PC-3 (cell line): ENCODE measurements at regions not wholly inside any gene's neighbourhood (a gene's known extent, or its start where the extent isn't known, plus 50 kb on each side); places are given as distances from the start of the nearest gene placed in this dataset.

Source experiments
- ATAC-seq: fragments of 200-7000 bp; cut with Tn5 transposase; 2 replicates; pipeline ENCODE4 v1.9.1; 2020; ENCODE audit warnings: mild to moderate bottlenecking, moderate library complexity
- BruUV-seq: library from RNA; stranded (reverse); fragments of 400-500 nt; replicated peaks from 2 replicates; lab custom pipeline; 2021; lab: Mats Ljungman, UMichigan
- CTCF ChIA-PET: fragments of 300-600 bp; sonication (Branson Sonifier 250); formaldehyde crosslinking; loops from one replicate; lab custom pipeline; 2022; ENCODE audit warnings: antibody characterized with exemption; lab: Charles Lee
- POLR2A ChIA-PET: fragments of 300-600 bp; sonication (Branson Sonifier 250); formaldehyde crosslinking; loops from one replicate; lab custom pipeline; 2022; ENCODE audit warnings: antibody characterized with exemption; ENCODE audit not compliant: unreplicated experiment; lab: Charles Lee
- DNase-seq: peaks from one replicate; pipeline ENCODE4 v3.0.0-alpha.2; 2015
- H2AFZ ChIP-seq: fragments of 300-600 bp; sonication (generic); 2 replicates; pipeline ENCODE4 v1.6.0; 2016; ENCODE audit warnings: antibody characterized with exemption, low read length
- H3F3A ChIP-seq: fragments of 300-600 bp; sonication (generic); one replicate; pipeline ENCODE4 v1.6.0; 2017; ENCODE audit warnings: antibody characterized with exemption, low read length, control low read depth, mild to moderate bottlenecking; ENCODE audit not compliant: unreplicated experiment
- H3K27ac ChIP-seq: fragments of 300-600 bp; sonication (generic); 2 replicates; pipeline ENCODE4 v1.5.1; 2016; ENCODE audit warnings: mild to moderate bottlenecking, low read length
- H3K27me3 ChIP-seq: fragments of 300-600 bp; sonication (generic); 2 replicates; pipeline ENCODE4 v1.6.1; 2016; ENCODE audit warnings: low read length, mixed read lengths
- H3K36me3 ChIP-seq: fragments of 300-600 bp; sonication (generic); 2 replicates; pipeline ENCODE4 v1.6.1; 2016; ENCODE audit warnings: low read depth, mixed run types, low read length, mixed read lengths
- H3K4me1 ChIP-seq: fragments of 300-600 bp; sonication (generic); 2 replicates; pipeline ENCODE4 v1.5.1; 2016; ENCODE audit warnings: low read length; ENCODE audit not compliant: insufficient read depth
- H3K4me2 ChIP-seq: fragments of 300-600 bp; sonication (generic); 2 replicates; pipeline ENCODE4 v1.6.0; 2016; ENCODE audit warnings: low read length
- H3K4me3 ChIP-seq: fragments of 300-600 bp; sonication (generic); 2 replicates; pipeline ENCODE4 v1.5.1; 2016; ENCODE audit warnings: mild to moderate bottlenecking, low read length, mixed read lengths
- H3K79me2 ChIP-seq: fragments of 300-600 bp; sonication (generic); 2 replicates; pipeline ENCODE4 v1.6.1; 2017; ENCODE audit warnings: low read length, mixed read lengths
- H3K9ac ChIP-seq: fragments of 300-600 bp; sonication (generic); 2 replicates; pipeline ENCODE4 v1.6.0; 2016; ENCODE audit warnings: mild to moderate bottlenecking, low read length
- H3K9me2 ChIP-seq: fragments of 300-600 bp; sonication (generic); replicated peaks from 2 replicates; pipeline ENCODE4 v1.6.1; 2016; ENCODE audit warnings: mixed run types, low read length, mixed read lengths
- H3K9me3 ChIP-seq: fragments of 300-600 bp; sonication (generic); 2 replicates; pipeline ENCODE4 v1.6.1; 2016; ENCODE audit warnings: low read length, mixed read lengths
- H4K20me1 ChIP-seq: fragments of 300-600 bp; sonication (generic); 2 replicates; pipeline ENCODE4 v1.6.1; 2016; ENCODE audit warnings: low read length, mixed read lengths
- CTCF ChIP-seq: fragments of 300-600 bp; sonication (generic); conservative IDR thresholded peaks from 2 replicates; pipeline ENCODE4 v1.5.1; 2017; ENCODE audit warnings: antibody characterized with exemption, low read depth, mild to moderate bottlenecking, low read length
- EZH2 ChIP-seq: fragments of 300-600 bp; sonication (generic); IDR thresholded peaks from one replicate; pipeline ENCODE4 v1.6.1; 2017; ENCODE audit warnings: antibody characterized with exemption, mild to moderate bottlenecking, low read length; ENCODE audit not compliant: unreplicated experiment
- EZH2phosphoT487 ChIP-seq: fragments of 300-600 bp; sonication (generic); IDR thresholded peaks from 2 replicates; pipeline ENCODE4 v1.6.1; 2018; ENCODE audit warnings: mild to moderate bottlenecking, antibody characterized with exemption, low read length, borderline replicate concordance
- intact Hi-C: fragments of 100-400 bp; cut with micrococcal nuclease; formaldehyde crosslinking; loops from 2 replicates; pipeline ENCODE4 v1.9.0; 2023

DNA sequence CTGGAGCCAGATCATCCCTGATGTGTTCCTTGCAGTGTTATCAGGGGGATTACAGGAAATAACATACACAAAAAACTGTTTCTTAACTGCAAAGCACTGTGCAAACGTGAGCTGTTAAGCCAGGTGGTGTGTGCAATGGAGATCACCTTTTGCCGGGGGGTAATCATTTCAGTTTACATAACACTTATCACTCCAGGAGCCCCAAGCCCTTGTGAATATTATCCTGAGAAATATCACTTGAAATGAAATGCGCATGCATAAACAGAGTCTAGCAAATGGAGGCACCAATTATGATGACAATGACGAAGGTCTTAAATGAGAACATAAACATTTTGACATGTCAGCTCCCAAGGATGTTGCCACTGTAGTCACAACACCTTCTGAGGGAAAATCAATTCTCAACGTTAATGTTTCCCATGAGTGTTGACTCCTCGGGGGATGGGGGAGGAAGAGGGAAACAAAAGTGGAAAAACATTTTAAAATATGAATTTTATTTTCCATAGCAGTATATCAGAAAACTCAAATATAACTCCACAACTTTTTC is 54.5 kb upstream of the RAD23B start:
- no peak overlapping the region for H3K27ac ChIP-seq
- POLR2A ChIA-PET = no interaction called here
- BruUV-seq = no TSS peak
- H3K79me2 ChIP-seq = no peaks in the 10 kb centered on the region
- H3K4me1 ChIP-seq = peaks cover 6% of the 10 kb centered on the region; the same call in 1 of the 2 replicates
- CTCF ChIA-PET = no interaction called here
- no peaks in the 10 kb centered on the region for H3K27me3 ChIP-seq
- no peaks in the 10 kb centered on the region for H3K36me3 ChIP-seq
- H3K4me3 ChIP-seq = no peak overlapping the region
- DNase-seq (no peak), ATAC-seq (no peak)
- no peak overlapping the region for H2AFZ ChIP-seq
- intact Hi-C loops = no loop called here
- no peaks in the 10 kb centered on the region for H4K20me1 ChIP-seq
- H3K9me2 ChIP-seq = no peaks in the 10 kb centered on the region
- TF ChIP-seq CTCF = no peak
- no peak for TF ChIP-seq EZH2
- no peak for TF ChIP-seq EZH2phosphoT487
- no peak overlapping the region for H3K4me2 ChIP-seq
- H3K9ac ChIP-seq = no peak overlapping the region
- no peaks in the 10 kb centered on the region for H3F3A ChIP-seq
- no peaks in the 10 kb centered on the region for H3K9me3 ChIP-seq

DNA sequence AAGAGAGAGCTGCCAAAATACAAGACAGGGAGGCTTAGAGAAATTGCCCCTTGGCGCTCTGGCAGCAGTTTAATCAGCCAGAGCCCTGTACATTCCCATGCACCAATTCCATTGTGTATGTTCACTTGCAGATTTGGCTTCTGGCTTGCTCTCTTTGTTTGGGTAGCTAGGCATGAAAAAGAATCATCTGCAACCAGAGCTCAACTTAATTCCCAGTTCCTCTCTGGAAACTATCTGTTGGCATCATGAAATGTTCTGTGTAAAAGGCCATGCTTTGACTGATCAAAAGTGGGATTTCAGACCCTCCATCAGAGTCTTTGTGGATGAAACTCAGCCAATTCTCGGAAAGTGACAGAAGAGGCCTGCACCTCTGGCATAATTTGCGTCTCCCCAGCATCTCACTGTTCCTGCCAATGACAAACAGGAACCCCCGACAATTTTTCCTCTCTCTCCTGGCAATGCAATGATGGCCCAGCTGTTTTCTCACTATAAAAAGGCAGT is 53.8 kb upstream of the RAD23B start:
- no peak overlapping the region for H3K4me2 ChIP-seq
- ATAC-seq = no peak
- H3K79me2 ChIP-seq = no peaks in the 10 kb centered on the region
- POLR2A ChIA-PET = no interaction called here
- intact Hi-C loops = no loop called here
- no peak overlapping the region for H3K9ac ChIP-seq
- H4K20me1 ChIP-seq = no peaks in the 10 kb centered on the region
- no peak overlapping the region for H2AFZ ChIP-seq
- TF ChIP-seq CTCF (no peak), EZH2 (no peak), EZH2phosphoT487 (no peak)
- DNase-seq = no peak
- H3K27ac ChIP-seq = no peak overlapping the region
- BruUV-seq = no TSS peak
- H3K9me2 ChIP-seq = no peaks in the 10 kb centered on the region
- H3K4me1 ChIP-seq = peaks cover 6% of the 10 kb centered on the region; the same call in 1 of the 2 replicates
- no peak overlapping the region for H3K4me3 ChIP-seq
- no peaks in the 10 kb centered on the region for H3K27me3 ChIP-seq
- CTCF ChIA-PET = no interaction called here
- H3F3A ChIP-seq = no peaks in the 10 kb centered on the region
- H3K36me3 ChIP-seq = no peaks in the 10 kb centered on the region
- no peaks in the 10 kb centered on the region for H3K9me3 ChIP-seq
